ENCODE measurements at regions not wholly inside any gene's neighbourhood (a gene's known extent, or its start where the extent isn't known, plus 50 kb on each side); places are given as distances from the start of the nearest gene placed in this dataset.

DNA sequence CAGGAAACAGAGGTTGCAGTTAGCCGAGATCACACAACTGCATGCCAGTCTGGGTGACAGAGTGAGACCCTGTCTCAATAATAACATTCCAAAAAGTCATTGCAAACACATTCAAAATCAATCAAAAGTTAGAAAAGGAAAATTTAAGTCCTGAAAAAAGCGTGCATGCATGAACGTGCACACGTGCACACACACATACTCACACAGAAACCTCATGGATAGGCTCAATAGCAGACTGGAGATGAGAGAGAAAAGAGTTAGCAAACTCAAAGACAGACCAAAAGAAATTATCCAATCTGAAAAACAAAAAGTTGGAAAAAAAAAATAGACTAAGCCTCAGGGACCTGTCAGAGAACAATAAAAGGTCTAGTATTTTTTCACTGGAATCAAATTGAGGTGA lies 1005.6 kb downstream of the TBC1D22A start:
- Histone ChIP-seq H3K4me3 (no peak overlapping the region), H3K27ac (no peak overlapping the region), H3K9me3 (peaks cover 0 to 5% (median 0%) of the 10 kb centered on the region in 4 donors), H3K27me3 (peaks cover 0 to 28% (median 0%) of the 10 kb centered on the region in 3 donors), H3K36me3 (no peaks in the 10 kb centered on the region), H3K4me1 (no peaks in the 10 kb centered on the region)
- intact Hi-C loops (cut with DNase I; ENCODE audit: low total_unique reads), result no loop called here
- 79 to 91% (median 86%) methylated on average over 4 of the region's 4 CpGs for WGBS, 5 donors
- TF ChIP-seq POLR2AphosphoS5 (IDR thresholded peaks at IDR 0.05) (no peak), POLR2A (IDR thresholded peaks at IDR 0.05) (no peak), EP300 (IDR thresholded peaks at IDR 0.05) (no peak)
- TF ChIP-seq, protein P1, sequence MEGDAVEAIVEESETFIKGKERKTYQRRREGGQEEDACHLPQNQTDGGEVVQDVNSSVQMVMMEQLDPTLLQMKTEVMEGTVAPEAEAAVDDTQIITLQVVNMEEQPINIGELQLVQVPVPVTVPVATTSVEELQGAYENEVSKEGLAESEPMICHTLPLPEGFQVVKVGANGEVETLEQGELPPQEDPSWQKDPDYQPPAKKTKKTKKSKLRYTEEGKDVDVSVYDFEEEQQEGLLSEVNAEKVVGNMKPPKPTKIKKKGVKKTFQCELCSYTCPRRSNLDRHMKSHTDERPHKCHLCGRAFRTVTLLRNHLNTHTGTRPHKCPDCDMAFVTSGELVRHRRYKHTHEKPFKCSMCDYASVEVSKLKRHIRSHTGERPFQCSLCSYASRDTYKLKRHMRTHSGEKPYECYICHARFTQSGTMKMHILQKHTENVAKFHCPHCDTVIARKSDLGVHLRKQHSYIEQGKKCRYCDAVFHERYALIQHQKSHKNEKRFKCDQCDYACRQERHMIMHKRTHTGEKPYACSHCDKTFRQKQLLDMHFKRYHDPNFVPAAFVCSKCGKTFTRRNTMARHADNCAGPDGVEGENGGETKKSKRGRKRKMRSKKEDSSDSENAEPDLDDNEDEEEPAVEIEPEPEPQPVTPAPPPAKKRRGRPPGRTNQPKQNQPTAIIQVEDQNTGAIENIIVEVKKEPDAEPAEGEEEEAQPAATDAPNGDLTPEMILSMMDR (IDR thresholded peaks at IDR 0.05), result no peak
- DNase-seq, result no peak

DNA sequence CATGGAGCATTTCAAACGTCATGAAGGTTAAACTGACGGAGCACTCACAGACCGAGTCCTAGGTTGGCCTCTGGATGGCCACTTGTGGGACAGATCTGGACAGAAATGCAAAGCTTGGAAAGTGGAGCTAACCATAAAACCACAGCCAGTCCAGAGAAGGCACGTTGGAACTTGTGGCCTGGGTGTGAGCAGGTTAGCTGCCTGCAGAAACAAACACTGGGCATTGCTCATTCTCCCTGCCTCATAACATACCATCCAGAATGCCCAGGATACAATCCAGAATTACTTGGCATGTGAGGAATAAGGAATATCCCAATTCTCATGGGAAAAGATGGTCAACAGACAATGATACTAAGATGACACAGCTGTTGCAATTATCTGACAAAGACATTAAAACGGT lies 1005.0 kb downstream of the TBC1D22A start:
- no peaks in the 10 kb centered on the region for H3K36me3 ChIP-seq
- peaks cover 0 to 5% (median 0%) of the 10 kb centered on the region in 4 donors for H3K9me3 ChIP-seq
- H3K4me3 ChIP-seq, result no peak overlapping the region
- peaks cover 0 to 31% (median 0%) of the 10 kb centered on the region in 3 donors for H3K27me3 ChIP-seq
- 50 to 60% (median 59%) methylated on average over 5 of the region's 5 CpGs for WGBS, 5 donors
- TF ChIP-seq, protein P1 (IDR thresholded peaks at IDR 0.05), result no peak
- no peak for TF ChIP-seq POLR2A (IDR thresholded peaks at IDR 0.05)
- TF ChIP-seq POLR2AphosphoS5 (IDR thresholded peaks at IDR 0.05), result no peak
- no peak for TF ChIP-seq EP300 (IDR thresholded peaks at IDR 0.05)
- no peaks in the 10 kb centered on the region for H3K4me1 ChIP-seq
- no peak overlapping the region for H3K27ac ChIP-seq
- no peak for DNase-seq
- intact Hi-C loops (cut with DNase I; ENCODE audit: low total_unique reads), result no loop called here

DNA sequence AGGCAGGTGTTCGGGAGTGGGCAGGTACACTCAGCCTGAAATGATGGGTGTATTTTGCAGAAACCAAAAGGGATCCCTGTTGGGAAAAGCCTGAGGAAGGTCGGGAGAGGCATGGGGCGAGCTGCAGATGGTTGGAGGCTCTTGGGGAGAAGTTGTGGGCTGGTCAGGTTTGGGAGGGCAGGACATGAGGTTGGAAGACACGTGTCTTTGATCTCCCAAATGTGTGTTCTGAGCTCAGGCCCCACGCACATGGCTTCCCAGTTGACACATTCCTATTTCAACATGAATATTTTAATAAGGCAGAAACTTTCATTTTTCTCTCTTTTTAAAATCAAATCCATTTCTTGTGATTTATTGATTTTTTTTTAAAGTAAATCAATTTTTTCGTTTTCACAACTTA lies 1003.3 kb downstream of the TBC1D22A start:
- intact Hi-C loops (cut with DNase I; ENCODE audit: low total_unique reads), result no loop called here
- no peaks in the 10 kb centered on the region for H3K36me3 ChIP-seq
- whole genome bisulfite sequencing, 5 donors, result 62 to 77% (median 73%) methylated on average over 6 of the region's 6 CpGs
- H3K27me3 ChIP-seq, result peaks cover 0 to 45% (median 0%) of the 10 kb centered on the region in 3 donors
- TF ChIP-seq POLR2A (IDR thresholded peaks at IDR 0.05), result no peak
- no peak for DNase-seq
- H3K27ac ChIP-seq, result no peak overlapping the region
- peaks cover 0 to 5% (median 0%) of the 10 kb centered on the region in 4 donors for H3K9me3 ChIP-seq
- no peaks in the 10 kb centered on the region for H3K4me1 ChIP-seq
- no peak overlapping the region for H3K4me3 ChIP-seq

DNA sequence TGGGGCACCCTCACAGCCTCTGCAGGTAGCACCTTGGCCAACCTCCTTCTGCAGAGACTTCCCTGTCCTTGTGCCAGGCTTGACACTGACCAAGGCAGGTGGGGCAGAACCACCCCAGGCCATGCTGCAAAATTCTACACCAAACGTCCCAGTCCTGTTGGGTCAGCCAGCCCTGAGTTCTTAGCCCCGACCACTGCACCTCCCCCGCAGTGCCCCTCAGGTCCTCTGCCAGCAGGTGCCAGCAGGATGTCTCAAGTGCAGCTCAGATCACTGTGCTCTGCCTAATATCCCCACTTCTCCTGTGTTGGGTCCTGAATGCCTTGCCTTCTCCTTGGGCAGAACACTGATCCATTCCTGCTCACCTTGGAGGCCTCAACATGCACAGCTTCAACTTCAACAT lies 999.7 kb downstream of the TBC1D22A start:
- H3K9me3 ChIP-seq, result peaks cover 0 to 5% (median 0%) of the 10 kb centered on the region in 4 donors
- peaks cover 0 to 50% (median 0%) of the 10 kb centered on the region in 3 donors for H3K27me3 ChIP-seq
- H3K4me1 ChIP-seq, result no peaks in the 10 kb centered on the region
- intact Hi-C loops (cut with DNase I; ENCODE audit: low total_unique reads), result no loop called here
- 66 to 83% (median 79%) methylated on average over 3 of the region's 3 CpGs for WGBS, 5 donors
- TF ChIP-seq, protein P1 (IDR thresholded peaks at IDR 0.05), result no peak
- TF ChIP-seq POLR2AphosphoS5 (IDR thresholded peaks at IDR 0.05), result no peak
- TF ChIP-seq POLR2A (IDR thresholded peaks at IDR 0.05), result no peak
- DNase-seq, result no peak
- H3K27ac ChIP-seq, result no peak overlapping the region
- no peak overlapping the region for H3K4me3 ChIP-seq
- no peaks in the 10 kb centered on the region for H3K36me3 ChIP-seq

DNA sequence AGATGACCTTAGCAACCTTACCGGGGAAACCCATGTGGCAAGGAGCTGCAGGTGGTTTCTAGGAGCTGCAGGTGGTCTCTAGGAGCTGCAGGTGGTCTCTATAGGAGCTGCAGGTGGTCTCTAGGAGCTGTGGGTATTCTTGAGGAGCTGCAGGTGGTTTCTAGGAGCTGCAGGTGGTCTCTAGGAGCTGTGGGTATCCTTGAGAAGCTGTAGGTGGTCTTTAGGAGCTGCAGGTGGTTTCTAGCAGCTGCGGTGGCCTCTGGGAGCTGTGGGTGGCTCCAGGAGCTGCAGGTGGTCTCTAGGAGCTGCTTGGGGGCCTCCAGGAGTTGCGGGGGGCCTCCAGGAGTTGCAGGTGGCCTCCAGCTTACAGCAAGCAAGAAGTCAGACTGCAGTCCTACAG lies 997.5 kb downstream of the TBC1D22A start:
- Histone ChIP-seq H3K27me3 (peaks cover 0 to 38% (median 0%) of the 10 kb centered on the region in 3 donors), H3K27ac (no peak overlapping the region), H3K4me1 (no peaks in the 10 kb centered on the region), H3K36me3 (no peaks in the 10 kb centered on the region), H3K4me3 (no peak overlapping the region), H3K9me3 (peaks cover 0 to 9% (median 2%) of the 10 kb centered on the region in 4 donors)
- no peak for DNase-seq
- intact Hi-C loops (cut with DNase I; ENCODE audit: low total_unique reads), result no loop called here
- TF ChIP-seq EP300 (IDR thresholded peaks at IDR 0.05) (no peak), POLR2A (IDR thresholded peaks at IDR 0.05) (no peak), POLR2AphosphoS5 (IDR thresholded peaks at IDR 0.05) (no peak)
- TF ChIP-seq, protein P1 (IDR thresholded peaks at IDR 0.05), result no peak
- 53 to 65% (median 56%) methylated on average over 3 of the region's 3 CpGs for WGBS, 5 donors
